Uterus (tissue), 3 donors: ENCODE measurements at regions not wholly inside any gene's neighbourhood (a gene's known extent, or its start where the extent isn't known, plus 50 kb on each side); places are given as distances from the start of the nearest gene placed in this dataset.

Source experiments
- DNase-seq, 2 donors: peaks; one replicate each; pipeline ENCODE4 v3.0.0-alpha.2; 2019 to 2020
- H3K27ac ChIP-seq, 2 donors: fragments of 200-600 bp; sonication (generic); 1 replicate in 1 of 2; 2 replicates in 1 of 2; pipeline ENCODE4 v1.5.1; 2016 to 2018
- H3K27me3 ChIP-seq, 2 donors: fragments of 200-600 bp; sonication (generic); one replicate each; pipeline ENCODE4 v1.5.1; 2018 to 2019; ENCODE audit warnings: control low read depth in 1 of 2
- H3K36me3 ChIP-seq, 2 donors: fragments of 200-600 bp; sonication (generic); one replicate each; pipeline ENCODE4 v1.5.1; 2019; ENCODE audit warnings: control low read depth in 1 of 2
- H3K4me1 ChIP-seq, 2 donors: fragments of 200-600 bp; sonication (generic); one replicate each; pipeline ENCODE4 v1.5.1; 2018 to 2019; ENCODE audit warnings: control low read depth in 1 of 2
- H3K4me3 ChIP-seq, 2 donors: fragments of 200-600 bp; sonication (generic); 1 replicate in 1 of 2; 2 replicates in 1 of 2; pipeline ENCODE4 v1.5.1; 2018 to 2019; ENCODE audit warnings: mild to moderate bottlenecking in 1 of 2
- H3K9me3 ChIP-seq, 2 donors: fragments of 200-600 bp; sonication (generic); one replicate each; pipeline ENCODE4 v1.5.1; 2019; ENCODE audit warnings: control low read depth in 1 of 2
- POLR2A ChIP-seq, 2 donors: fragments of 450-650 bp; IDR thresholded peaks; one replicate each; pipeline ENCODE4 v1.6.1; 2016; ENCODE audit warnings: antibody characterized with exemption in 2 of 2, mild to moderate bottlenecking in 1 of 2, moderate library complexity in 1 of 2
- intact Hi-C: fragments of 100-400 bp; cut with DNase I; formaldehyde crosslinking; loops from one replicate; pipeline ENCODE4 v1.15.1; 2023; ENCODE audit warnings: low total_unique reads
- TF ChIP-seq, protein P1 (sequence below), 4 experiments: fragments of 200-600 bp in 2 of 4; fragments of 450-650 bp in 2 of 4; sonication (generic) in 2 of 4; IDR thresholded peaks; one replicate each; pipeline ENCODE4 v1.5.1; 2016 to 2019; ENCODE audit warnings: antibody characterized with exemption in 4 of 4, mild to moderate bottlenecking in 2 of 4, moderate library complexity in 1 of 4
- donor health status: DM: yes; HTN: yes; CAD: no.

DNA sequence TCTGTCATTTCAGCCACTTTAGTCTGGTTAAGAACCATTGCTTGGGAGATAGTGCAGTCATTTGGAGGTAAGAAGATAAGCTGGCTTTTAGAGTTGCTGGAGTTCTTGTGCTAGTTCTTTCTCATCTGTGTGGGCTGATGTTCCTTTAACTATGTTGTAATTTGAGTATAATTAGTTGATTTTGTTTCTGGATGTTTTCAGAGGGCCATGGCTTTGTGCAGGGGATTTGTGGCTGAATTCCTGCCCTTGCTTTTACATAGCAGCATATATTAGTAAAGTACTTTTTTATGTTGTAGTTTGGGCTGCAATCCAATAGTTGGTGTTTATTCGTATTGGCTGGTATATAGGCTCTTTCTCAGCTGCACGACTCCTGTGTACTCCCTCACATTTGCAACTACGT is 339.6 kb downstream of the ANKRD50 start:
- no peak overlapping the region for H3K4me3 ChIP-seq
- H3K9me3 ChIP-seq = no peaks in the 10 kb centered on the region
- H3K36me3 ChIP-seq = no peaks in the 10 kb centered on the region
- no peak for DNase-seq
- H3K4me1 ChIP-seq = no peaks in the 10 kb centered on the region
- TF ChIP-seq POLR2A (IDR thresholded peaks at IDR 0.05) = no peak
- TF ChIP-seq, protein P1, sequence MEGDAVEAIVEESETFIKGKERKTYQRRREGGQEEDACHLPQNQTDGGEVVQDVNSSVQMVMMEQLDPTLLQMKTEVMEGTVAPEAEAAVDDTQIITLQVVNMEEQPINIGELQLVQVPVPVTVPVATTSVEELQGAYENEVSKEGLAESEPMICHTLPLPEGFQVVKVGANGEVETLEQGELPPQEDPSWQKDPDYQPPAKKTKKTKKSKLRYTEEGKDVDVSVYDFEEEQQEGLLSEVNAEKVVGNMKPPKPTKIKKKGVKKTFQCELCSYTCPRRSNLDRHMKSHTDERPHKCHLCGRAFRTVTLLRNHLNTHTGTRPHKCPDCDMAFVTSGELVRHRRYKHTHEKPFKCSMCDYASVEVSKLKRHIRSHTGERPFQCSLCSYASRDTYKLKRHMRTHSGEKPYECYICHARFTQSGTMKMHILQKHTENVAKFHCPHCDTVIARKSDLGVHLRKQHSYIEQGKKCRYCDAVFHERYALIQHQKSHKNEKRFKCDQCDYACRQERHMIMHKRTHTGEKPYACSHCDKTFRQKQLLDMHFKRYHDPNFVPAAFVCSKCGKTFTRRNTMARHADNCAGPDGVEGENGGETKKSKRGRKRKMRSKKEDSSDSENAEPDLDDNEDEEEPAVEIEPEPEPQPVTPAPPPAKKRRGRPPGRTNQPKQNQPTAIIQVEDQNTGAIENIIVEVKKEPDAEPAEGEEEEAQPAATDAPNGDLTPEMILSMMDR (IDR thresholded peaks at IDR 0.05) = no peak
- no peaks in the 10 kb centered on the region for H3K27me3 ChIP-seq
- no peak overlapping the region for H3K27ac ChIP-seq
- intact Hi-C loops = no loop called here

DNA sequence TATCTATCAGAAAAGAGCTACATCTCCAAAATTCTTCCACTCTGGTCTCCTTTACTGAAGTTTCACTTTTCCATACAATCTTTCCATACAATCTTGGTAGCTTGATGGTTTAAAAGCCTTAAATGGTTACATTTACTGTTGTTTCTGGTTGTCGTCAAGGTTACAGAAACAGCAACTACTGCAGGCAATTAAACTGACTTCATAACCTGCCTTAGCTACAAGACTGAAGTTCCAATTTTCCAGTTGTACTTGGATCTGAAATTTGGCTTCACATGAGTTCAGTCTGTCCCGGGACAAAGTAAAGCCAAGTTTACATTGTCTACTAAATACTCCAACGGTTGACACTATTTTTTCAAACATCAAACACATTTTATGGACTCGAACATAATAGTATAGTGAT is 326.4 kb downstream of the ANKRD50 start:
- Histone ChIP-seq H3K4me1 (no peaks in the 10 kb centered on the region), H3K36me3 (no peaks in the 10 kb centered on the region), H3K4me3 (no peak overlapping the region), H3K27ac (no peak overlapping the region), H3K9me3 (no peaks in the 10 kb centered on the region), H3K27me3 (no peaks in the 10 kb centered on the region)
- DNase-seq = no peak
- TF ChIP-seq, protein P1 (IDR thresholded peaks at IDR 0.05) = no peak
- TF ChIP-seq POLR2A (IDR thresholded peaks at IDR 0.05) = no peak
- intact Hi-C loops = no loop called here

DNA sequence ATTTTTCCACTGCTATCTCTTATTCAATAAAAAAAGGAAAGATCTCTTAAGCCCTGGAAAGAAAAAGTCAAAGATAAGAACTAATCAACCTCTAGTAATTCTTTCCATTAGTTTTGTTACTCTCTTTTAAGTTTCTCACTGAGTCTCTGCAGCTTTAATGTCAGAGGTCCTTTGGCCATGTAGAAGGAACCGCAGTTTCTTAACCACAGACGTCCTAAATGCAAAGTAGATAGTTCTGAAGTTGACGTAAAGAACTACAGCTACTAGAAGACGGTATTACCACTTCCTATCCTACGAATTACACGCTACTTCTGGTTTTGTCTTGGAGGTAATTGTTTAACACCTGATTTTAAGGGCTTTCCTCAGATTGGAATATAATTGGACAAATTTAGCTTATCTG is 325.9 kb downstream of the ANKRD50 start:
- H3K9me3 ChIP-seq = no peaks in the 10 kb centered on the region
- H3K4me3 ChIP-seq = no peak overlapping the region
- no peaks in the 10 kb centered on the region for H3K4me1 ChIP-seq
- no peak overlapping the region for H3K27ac ChIP-seq
- intact Hi-C loops = no loop called here
- H3K27me3 ChIP-seq = no peaks in the 10 kb centered on the region
- no peaks in the 10 kb centered on the region for H3K36me3 ChIP-seq
- TF ChIP-seq, protein P1 (IDR thresholded peaks at IDR 0.05) = no peak
- TF ChIP-seq POLR2A (IDR thresholded peaks at IDR 0.05) = no peak
- DNase-seq = no peak

DNA sequence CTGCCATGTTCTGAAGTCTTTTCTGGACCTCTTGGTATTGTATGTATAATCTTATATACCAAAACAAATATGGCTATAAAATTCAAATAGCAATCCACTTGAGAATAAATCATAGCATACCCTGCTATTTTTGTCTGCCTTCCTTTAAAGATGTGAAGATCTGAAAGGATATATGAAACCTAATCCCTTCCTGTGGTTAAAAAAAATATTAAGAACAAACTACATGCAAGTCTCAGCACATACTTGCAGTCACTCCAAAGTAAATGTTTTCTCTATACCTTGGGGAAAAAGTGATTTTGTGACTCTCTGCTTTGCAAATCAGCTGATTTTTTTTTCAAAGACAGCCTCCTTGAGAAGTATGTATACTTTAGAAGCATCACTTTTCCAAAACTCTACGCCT is 322.9 kb downstream of the ANKRD50 start:
- Histone ChIP-seq H3K4me1 (no peaks in the 10 kb centered on the region), H3K4me3 (no peak overlapping the region), H3K27me3 (no peaks in the 10 kb centered on the region), H3K27ac (no peak overlapping the region), H3K36me3 (no peaks in the 10 kb centered on the region), H3K9me3 (no peaks in the 10 kb centered on the region)
- no peak for DNase-seq
- TF ChIP-seq POLR2A (IDR thresholded peaks at IDR 0.05) = no peak
- TF ChIP-seq, protein P1 (IDR thresholded peaks at IDR 0.05) = no peak
- intact Hi-C loops = no loop called here

DNA sequence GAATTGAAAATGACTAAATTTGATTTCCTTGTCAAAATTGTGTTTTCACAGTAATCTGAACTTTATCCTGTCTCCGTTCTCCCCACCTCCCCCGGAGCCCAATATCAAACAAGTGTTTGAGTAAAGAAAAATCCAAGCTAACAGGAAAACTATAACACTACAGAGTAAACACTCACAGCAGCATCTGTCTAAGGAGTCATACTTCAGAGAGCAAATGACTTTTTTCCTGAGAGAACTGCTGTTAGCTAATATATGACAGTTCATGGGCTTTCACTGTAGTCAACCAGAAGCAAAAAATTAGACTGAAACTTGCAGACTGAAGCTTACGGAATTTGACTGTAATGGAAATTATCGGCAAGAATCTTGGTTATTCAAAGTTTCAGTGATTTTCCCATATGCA is 321.7 kb downstream of the ANKRD50 start:
- TF ChIP-seq, protein P1 (IDR thresholded peaks at IDR 0.05) = no peak
- TF ChIP-seq POLR2A (IDR thresholded peaks at IDR 0.05) = no peak
- Histone ChIP-seq H3K9me3 (no peaks in the 10 kb centered on the region), H3K4me1 (no peaks in the 10 kb centered on the region), H3K4me3 (no peak overlapping the region), H3K27ac (no peak overlapping the region), H3K27me3 (no peaks in the 10 kb centered on the region), H3K36me3 (no peaks in the 10 kb centered on the region)
- intact Hi-C loops = no loop called here
- no peak for DNase-seq
